Fibroblast of lung (primary cell): ENCODE measurements at regions not wholly inside any gene's neighbourhood (a gene's known extent, or its start where the extent isn't known, plus 50 kb on each side); places are given as distances from the start of the nearest gene placed in this dataset.

Experiments
- DNase-seq, 2 donors: peaks; one replicate each; pipeline versions ENCODE4 v3.0.0 to v3.0.0-alpha.2; 2010; ENCODE audit warnings: low read depth in 2 of 2
- H2AFZ ChIP-seq: 2 replicates; pipeline ENCODE4 v1.5.1; 2012; ENCODE audit warnings: low read length, control low read depth, inconsistent platforms
- H3K27ac ChIP-seq: 2 replicates; pipeline ENCODE4 v1.5.1; 2011; ENCODE audit warnings: low read length, control low read depth; ENCODE audit not compliant: insufficient read depth
- H3K27me3 ChIP-seq: 2 replicates; pipeline ENCODE4 v1.5.1; 2011; ENCODE audit warnings: mild to moderate bottlenecking, low read length; ENCODE audit not compliant: control insufficient read depth, insufficient read depth
- H3K36me3 ChIP-seq: 2 replicates; pipeline ENCODE4 v1.5.1; 2011; ENCODE audit warnings: low read length; ENCODE audit not compliant: control insufficient read depth, insufficient read depth
- H3K4me1 ChIP-seq: 2 replicates; pipeline ENCODE4 v1.5.1; 2011; ENCODE audit warnings: low read length; ENCODE audit not compliant: control insufficient read depth, insufficient read depth; ENCODE audit errors: extremely low read depth
- H3K4me2 ChIP-seq: 2 replicates; pipeline ENCODE4 v1.5.1; 2011; ENCODE audit warnings: low read length, control low read depth; ENCODE audit not compliant: insufficient read depth; ENCODE audit errors: extremely low read depth
- H3K4me3 ChIP-seq, 4 experiments: fragments of 200-600 bp in 1 of 4; sonication (generic) in 1 of 4; replicated peaks in 1 of 4; 2 replicates each; pipeline ENCODE4 v1.5.1; 2011 to 2016; ENCODE audit warnings: low read length in 4 of 4, low read depth in 3 of 4, mild to moderate bottlenecking in 3 of 4, control low read depth in 2 of 4, inconsistent platforms in 1 of 4, mixed read lengths in 1 of 4; ENCODE audit not compliant: insufficient read depth in 1 of 4; ENCODE audit errors: control extremely low read depth in 1 of 4
- H3K79me2 ChIP-seq: 2 replicates; pipeline ENCODE4 v1.5.1; 2012; ENCODE audit warnings: mild to moderate bottlenecking, low read length, inconsistent platforms; ENCODE audit not compliant: control insufficient read depth, insufficient read depth
- H3K9ac ChIP-seq: 2 replicates; pipeline ENCODE4 v1.5.1; 2011; ENCODE audit warnings: mild to moderate bottlenecking, low read length, control low read depth; ENCODE audit not compliant: insufficient read depth
- H3K9me3 ChIP-seq: 2 replicates; pipeline ENCODE4 v1.5.1; 2012; ENCODE audit warnings: low read depth, low read length; ENCODE audit not compliant: control insufficient read depth, insufficient read depth
- H4K20me1 ChIP-seq: 2 replicates; pipeline ENCODE4 v1.5.1; 2011; ENCODE audit warnings: low read length; ENCODE audit not compliant: control insufficient read depth, insufficient read depth; ENCODE audit errors: extremely low read depth
- CTCF ChIP-seq, 2 donors: IDR thresholded peaks in 1 of 2; conservative IDR thresholded peaks in 1 of 2; 1 replicate in 1 of 2; 2 replicates in 1 of 2; pipeline ENCODE4 v1.5.1; 2011 to 2012; ENCODE audit warnings: low read length in 2 of 2, control low read depth in 1 of 2, inconsistent platforms in 1 of 2, low read depth in 1 of 2, mild to moderate bottlenecking in 1 of 2
- EZH2 ChIP-seq: IDR thresholded peaks from 2 replicates; pipeline ENCODE4 v1.5.1; 2012; ENCODE audit warnings: low read length, control low read depth, mild to moderate bottlenecking; ENCODE audit errors: missing control alignments

- TF ChIP-seq CTCF (conservative IDR thresholded peaks at IDR 0.05 in 1 of 2, IDR thresholded peaks at IDR 0.05 in 1 of 2; ENCODE audit: low read depth in 1 of 2, low read length in 2 of 2) (no peak), EZH2 (no peak)
- H3K4me3 ChIP-seq, result no peak overlapping the region
- H4K20me1 ChIP-seq, result no peaks in the 10 kb centered on the region
Measured at GRCh38 chr3:178396318-178396717, 139.9 kb upstream of the KCNMB2 start.

GRCh38 chr3:178397202-178397601 is 139.0 kb upstream of the KCNMB2 start:
- Histone ChIP-seq H3K4me2 (no peak overlapping the region), H3K36me3 (no peaks in the 10 kb centered on the region), H3K27ac (no peak overlapping the region), H3K79me2 (no peaks in the 10 kb centered on the region), H3K9ac (no peak overlapping the region), H3K9me3 (no peaks in the 10 kb centered on the region), H2AFZ (no peak overlapping the region), H3K4me1 (peaks cover 3% of the 10 kb centered on the region), H3K4me3 (no peak overlapping the region), H3K27me3 (no peaks in the 10 kb centered on the region), H4K20me1 (no peaks in the 10 kb centered on the region)
- DNase-seq, result no peak
- TF ChIP-seq CTCF (conservative IDR thresholded peaks at IDR 0.05 in 1 of 2, IDR thresholded peaks at IDR 0.05 in 1 of 2; ENCODE audit: low read depth in 1 of 2, low read length in 2 of 2) (no peak), EZH2 (no peak)

More at GRCh38 chr3:178396318-178396717, 139.9 kb upstream of the KCNMB2 start:
- no peaks in the 10 kb centered on the region for H3K36me3 ChIP-seq
- no peak overlapping the region for H3K4me2 ChIP-seq
- H3K4me1 ChIP-seq, result peaks cover 3% of the 10 kb centered on the region
- no peaks in the 10 kb centered on the region for H3K9me3 ChIP-seq
- H2AFZ ChIP-seq, result no peak overlapping the region
- H3K27ac ChIP-seq, result no peak overlapping the region
- H3K27me3 ChIP-seq, result no peaks in the 10 kb centered on the region
- no peaks in the 10 kb centered on the region for H3K79me2 ChIP-seq
- no peak for DNase-seq
- no peak overlapping the region for H3K9ac ChIP-seq

- peaks cover 3% of the 10 kb centered on the region for H3K4me1 ChIP-seq
- no peaks in the 10 kb centered on the region for H3K27me3 ChIP-seq
- no peak overlapping the region for H3K4me2 ChIP-seq
- no peaks in the 10 kb centered on the region for H3K79me2 ChIP-seq
- H2AFZ ChIP-seq, result no peak overlapping the region
- no peak overlapping the region for H3K27ac ChIP-seq
- no peak overlapping the region for H3K4me3 ChIP-seq
- no peak overlapping the region for H3K9ac ChIP-seq
- peak in 1 of 2 donors; percentile 49 for DNase-seq
- no peak for TF ChIP-seq EZH2
- no peak for TF ChIP-seq CTCF (conservative IDR thresholded peaks at IDR 0.05 in 1 of 2, IDR thresholded peaks at IDR 0.05 in 1 of 2; ENCODE audit: low read depth in 1 of 2, low read length in 2 of 2)
- no peaks in the 10 kb centered on the region for H3K9me3 ChIP-seq
- no peaks in the 10 kb centered on the region for H3K36me3 ChIP-seq
- H4K20me1 ChIP-seq, result no peaks in the 10 kb centered on the region
Measured at GRCh38 chr3:178397836-178398235, 138.4 kb upstream of the KCNMB2 start.
